ENCODE measurements at regions not wholly inside any gene's neighbourhood (a gene's known extent, or its start where the extent isn't known, plus 50 kb on each side); places are given as distances from the start of the nearest gene placed in this dataset.
"Not testable (repeated sequence)": the region's sequence is repeated elsewhere in the genome, so short reads cannot be mapped to it uniquely, and the experiment has no call there.

DNA sequence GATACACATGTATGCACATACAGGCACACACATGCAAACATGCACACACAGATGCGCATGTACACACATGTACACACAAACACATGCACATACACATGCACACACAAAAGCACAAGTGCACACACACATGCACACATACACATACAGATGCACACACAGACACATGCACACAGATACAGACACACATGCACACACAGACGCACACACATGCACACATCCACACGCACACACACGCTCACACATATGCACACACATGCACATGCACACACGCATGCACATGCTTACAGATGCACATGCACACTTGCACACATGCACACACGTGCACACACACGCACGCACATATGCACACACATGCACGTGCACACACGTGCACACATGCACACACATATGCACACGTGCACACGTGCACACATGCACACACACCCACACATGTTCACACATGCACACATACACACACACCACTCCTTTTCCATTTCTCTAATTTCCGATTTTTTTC, 283.8 kb upstream of the FRG2C start:
- ChIA-PET POLR2A (no interaction called here), CTCF (ENCODE audit: unreplicated experiment) (no interaction called here)
- Histone ChIP-seq H2AFZ (ENCODE audit: low read length) (no peak overlapping the region), H3K4me2 (ENCODE audit: low read length) (no peak overlapping the region), H3K27ac (ENCODE audit: low read depth, low read length, poor library complexity, severe bottlenecking) (no peak overlapping the region), H3K9me3 (ENCODE audit: low read length) (no peaks in the 10 kb centered on the region), H3K79me2 (ENCODE audit: insufficient read depth, low read depth, low read length) (no peaks in the 10 kb centered on the region), H3K9me2 (ENCODE audit: insufficient read depth, low read length) (no peaks in the 10 kb centered on the region), H3K4me3 (ENCODE audit: low read depth, low read length, poor library complexity, severe bottlenecking) (no peak overlapping the region), H4K20me1 (ENCODE audit: insufficient read depth, low read length) (no peaks in the 10 kb centered on the region), H3K36me3 (ENCODE audit: insufficient read depth, low read length) (no peaks in the 10 kb centered on the region), H3K4me1 (ENCODE audit: insufficient read depth, low read length, poor library complexity, severe bottlenecking) (no peaks in the 10 kb centered on the region)
- no peak for TF ChIP-seq EZH2phosphoT487 (IDR thresholded peaks at IDR 0.05; ENCODE audit: borderline replicate concordance, low read depth, low read length)
- no peak for TF ChIP-seq CTCF (conservative IDR thresholded peaks at IDR 0.05; ENCODE audit: low read length)
- intact Hi-C loops (cut with micrococcal nuclease; ENCODE audit: unreplicated experiment) = no loop called here
- DNase-seq (ENCODE audit: low spot score) = no peak
- BruUV-seq (replicated peaks) = no TSS peak

DNA sequence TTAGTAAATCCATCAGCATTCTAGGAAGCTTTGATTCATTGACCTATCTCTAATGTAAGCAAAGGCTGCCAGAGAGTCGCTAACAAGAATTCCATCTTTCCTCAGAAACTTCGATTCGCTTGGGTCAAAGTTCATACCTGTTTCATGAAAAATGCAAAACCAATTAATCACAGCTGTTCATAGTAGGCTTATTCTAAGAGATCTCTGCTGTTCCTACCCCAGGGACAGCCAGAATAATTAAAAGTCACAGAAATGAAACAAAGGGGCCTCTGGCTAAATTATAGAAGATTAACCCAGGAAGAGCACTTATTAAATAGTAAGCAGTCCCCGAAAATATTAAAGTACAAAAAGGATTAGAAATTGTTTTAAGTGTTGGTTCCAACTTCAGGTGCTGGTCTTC, 280.1 kb upstream of the FRG2C start:
- DNase-seq (ENCODE audit: low spot score); H3K27ac ChIP-seq (ENCODE audit: low read depth, low read length, poor library complexity, severe bottlenecking); H2AFZ ChIP-seq (ENCODE audit: low read length); H4K20me1 ChIP-seq (ENCODE audit: insufficient read depth, low read length); H3K4me2 ChIP-seq (ENCODE audit: low read length); H3K4me1 ChIP-seq (ENCODE audit: insufficient read depth, low read length, poor library complexity, severe bottlenecking); H3K79me2 ChIP-seq (ENCODE audit: insufficient read depth, low read depth, low read length); H3K9me3 ChIP-seq (ENCODE audit: low read length); BruUV-seq (replicated peaks); CTCF ChIA-PET (ENCODE audit: unreplicated experiment); H3K4me3 ChIP-seq (ENCODE audit: low read depth, low read length, poor library complexity, severe bottlenecking); H3K36me3 ChIP-seq (ENCODE audit: insufficient read depth, low read length); intact Hi-C loops (cut with micrococcal nuclease; ENCODE audit: unreplicated experiment); H3K9me2 ChIP-seq (ENCODE audit: insufficient read depth, low read length): not testable (repeated sequence)
- POLR2A ChIA-PET = interaction anchor here (0.7 kb wide), 1 partner anchor 63 kb away, joined by 3 read pairs; no protein-coding TSS in a partner anchor

GRCh38 chr3:75388486-75389124, 275.5 kb upstream of the FRG2C start:
- H4K20me1 ChIP-seq (ENCODE audit: insufficient read depth, low read length); BruUV-seq (replicated peaks); H3K4me3 ChIP-seq (ENCODE audit: low read depth, low read length, poor library complexity, severe bottlenecking); H3K36me3 ChIP-seq (ENCODE audit: insufficient read depth, low read length); H3K9me2 ChIP-seq (ENCODE audit: insufficient read depth, low read length); POLR2A ChIA-PET; DNase-seq (ENCODE audit: low spot score); H3K4me2 ChIP-seq (ENCODE audit: low read length); H3K9me3 ChIP-seq (ENCODE audit: low read length); CTCF ChIA-PET (ENCODE audit: unreplicated experiment); H3K27ac ChIP-seq (ENCODE audit: low read depth, low read length, poor library complexity, severe bottlenecking); H2AFZ ChIP-seq (ENCODE audit: low read length); H3K79me2 ChIP-seq (ENCODE audit: insufficient read depth, low read depth, low read length); H3K4me1 ChIP-seq (ENCODE audit: insufficient read depth, low read length, poor library complexity, severe bottlenecking); intact Hi-C loops (cut with micrococcal nuclease; ENCODE audit: unreplicated experiment): not testable (repeated sequence)

DNA sequence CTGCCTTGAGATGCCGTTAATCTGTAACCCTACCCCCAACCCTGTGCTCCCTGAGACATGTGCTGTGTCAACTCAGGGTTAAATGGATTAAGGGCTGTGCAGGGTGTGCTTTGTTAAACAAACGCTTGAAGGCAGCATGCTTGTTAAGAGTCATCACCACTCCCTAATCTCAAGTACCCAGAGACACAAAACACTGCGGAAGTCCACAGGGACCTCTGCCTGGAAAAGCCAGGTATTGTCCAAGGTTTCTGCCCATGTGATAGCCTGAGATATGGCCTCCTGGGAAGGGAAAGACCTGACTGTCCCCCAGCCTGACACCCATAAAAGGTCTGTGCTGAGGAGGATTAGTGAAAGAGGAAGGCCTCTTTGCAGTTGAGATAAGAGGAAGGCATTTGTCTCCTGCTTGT, 270.8 kb upstream of the FRG2C start:
- H3K9me3 ChIP-seq (ENCODE audit: low read length); DNase-seq (ENCODE audit: low spot score); H3K4me3 ChIP-seq (ENCODE audit: low read depth, low read length, poor library complexity, severe bottlenecking); POLR2A ChIA-PET; CTCF ChIA-PET (ENCODE audit: unreplicated experiment); H3K9me2 ChIP-seq (ENCODE audit: insufficient read depth, low read length); H3K36me3 ChIP-seq (ENCODE audit: insufficient read depth, low read length); H3K4me2 ChIP-seq (ENCODE audit: low read length); H3K79me2 ChIP-seq (ENCODE audit: insufficient read depth, low read depth, low read length); H3K4me1 ChIP-seq (ENCODE audit: insufficient read depth, low read length, poor library complexity, severe bottlenecking); intact Hi-C loops (cut with micrococcal nuclease; ENCODE audit: unreplicated experiment); H2AFZ ChIP-seq (ENCODE audit: low read length); BruUV-seq (replicated peaks); H3K27ac ChIP-seq (ENCODE audit: low read depth, low read length, poor library complexity, severe bottlenecking); H4K20me1 ChIP-seq (ENCODE audit: insufficient read depth, low read length): not testable (repeated sequence)

GRCh38 chr3:75394102-75394501, 270.0 kb upstream of the FRG2C start:
- BruUV-seq (replicated peaks); H3K9me3 ChIP-seq (ENCODE audit: low read length); H2AFZ ChIP-seq (ENCODE audit: low read length); H3K27ac ChIP-seq (ENCODE audit: low read depth, low read length, poor library complexity, severe bottlenecking); CTCF ChIA-PET (ENCODE audit: unreplicated experiment); H3K4me1 ChIP-seq (ENCODE audit: insufficient read depth, low read length, poor library complexity, severe bottlenecking); DNase-seq (ENCODE audit: low spot score); H3K4me2 ChIP-seq (ENCODE audit: low read length); H3K36me3 ChIP-seq (ENCODE audit: insufficient read depth, low read length); intact Hi-C loops (cut with micrococcal nuclease; ENCODE audit: unreplicated experiment); H3K4me3 ChIP-seq (ENCODE audit: low read depth, low read length, poor library complexity, severe bottlenecking); H4K20me1 ChIP-seq (ENCODE audit: insufficient read depth, low read length); H3K79me2 ChIP-seq (ENCODE audit: insufficient read depth, low read depth, low read length); H3K9me2 ChIP-seq (ENCODE audit: insufficient read depth, low read length): not testable (repeated sequence)
- POLR2A ChIA-PET = interaction anchor here (0.7 kb wide), 1 partner anchor 13 kb away, joined by 3 read pairs; no protein-coding TSS in a partner anchor
